ENCODE measurements at regions not wholly inside any gene's neighbourhood (a gene's known extent, or its start where the extent isn't known, plus 50 kb on each side); places are given as distances from the start of the nearest gene placed in this dataset.
"Not testable (repeated sequence)": the region's sequence is repeated elsewhere in the genome, so short reads cannot be mapped to it uniquely, and the experiment has no call there.

- no peaks in the 10 kb centered on the region for H3K9me3 ChIP-seq (ENCODE audit: low read length)
- H3K4me3 ChIP-seq (ENCODE audit: low read depth, low read length, poor library complexity, severe bottlenecking), result no peak overlapping the region
- no peaks in the 10 kb centered on the region for H3K79me2 ChIP-seq (ENCODE audit: insufficient read depth, low read depth, low read length)
- H2AFZ ChIP-seq (ENCODE audit: low read length), result no peak overlapping the region
- DNase-seq (ENCODE audit: low spot score), result no peak
- no peak overlapping the region for H3K27ac ChIP-seq (ENCODE audit: low read depth, low read length, poor library complexity, severe bottlenecking)
- CTCF ChIA-PET (ENCODE audit: unreplicated experiment), result no interaction called here
- H3K36me3 ChIP-seq (ENCODE audit: insufficient read depth, low read length), result no peaks in the 10 kb centered on the region
- no peaks in the 10 kb centered on the region for H3K4me1 ChIP-seq (ENCODE audit: insufficient read depth, low read length, poor library complexity, severe bottlenecking)
- H4K20me1 ChIP-seq (ENCODE audit: insufficient read depth, low read length), result no peaks in the 10 kb centered on the region
- H3K4me2 ChIP-seq (ENCODE audit: low read length), result no peak overlapping the region
- BruUV-seq (replicated peaks), result no TSS peak
- intact Hi-C loops (cut with micrococcal nuclease; ENCODE audit: unreplicated experiment), result no loop called here
- POLR2A ChIA-PET, result interaction anchor here (0.7 kb wide), 1 partner anchor 753 kb away, joined by 3 read pairs; no protein-coding TSS in a partner anchor
- no peak for TF ChIP-seq EZH2phosphoT487 (IDR thresholded peaks at IDR 0.05; ENCODE audit: borderline replicate concordance, low read depth, low read length)
- TF ChIP-seq, protein P1, sequence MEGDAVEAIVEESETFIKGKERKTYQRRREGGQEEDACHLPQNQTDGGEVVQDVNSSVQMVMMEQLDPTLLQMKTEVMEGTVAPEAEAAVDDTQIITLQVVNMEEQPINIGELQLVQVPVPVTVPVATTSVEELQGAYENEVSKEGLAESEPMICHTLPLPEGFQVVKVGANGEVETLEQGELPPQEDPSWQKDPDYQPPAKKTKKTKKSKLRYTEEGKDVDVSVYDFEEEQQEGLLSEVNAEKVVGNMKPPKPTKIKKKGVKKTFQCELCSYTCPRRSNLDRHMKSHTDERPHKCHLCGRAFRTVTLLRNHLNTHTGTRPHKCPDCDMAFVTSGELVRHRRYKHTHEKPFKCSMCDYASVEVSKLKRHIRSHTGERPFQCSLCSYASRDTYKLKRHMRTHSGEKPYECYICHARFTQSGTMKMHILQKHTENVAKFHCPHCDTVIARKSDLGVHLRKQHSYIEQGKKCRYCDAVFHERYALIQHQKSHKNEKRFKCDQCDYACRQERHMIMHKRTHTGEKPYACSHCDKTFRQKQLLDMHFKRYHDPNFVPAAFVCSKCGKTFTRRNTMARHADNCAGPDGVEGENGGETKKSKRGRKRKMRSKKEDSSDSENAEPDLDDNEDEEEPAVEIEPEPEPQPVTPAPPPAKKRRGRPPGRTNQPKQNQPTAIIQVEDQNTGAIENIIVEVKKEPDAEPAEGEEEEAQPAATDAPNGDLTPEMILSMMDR (conservative IDR thresholded peaks at IDR 0.05; ENCODE audit: low read length), result no peak
- H3K9me2 ChIP-seq (ENCODE audit: insufficient read depth, low read length), result no peaks in the 10 kb centered on the region
These were observed 84.6 kb upstream of the CASZ1 start for GRCh38 chr1:10881046-10881445.

DNA sequence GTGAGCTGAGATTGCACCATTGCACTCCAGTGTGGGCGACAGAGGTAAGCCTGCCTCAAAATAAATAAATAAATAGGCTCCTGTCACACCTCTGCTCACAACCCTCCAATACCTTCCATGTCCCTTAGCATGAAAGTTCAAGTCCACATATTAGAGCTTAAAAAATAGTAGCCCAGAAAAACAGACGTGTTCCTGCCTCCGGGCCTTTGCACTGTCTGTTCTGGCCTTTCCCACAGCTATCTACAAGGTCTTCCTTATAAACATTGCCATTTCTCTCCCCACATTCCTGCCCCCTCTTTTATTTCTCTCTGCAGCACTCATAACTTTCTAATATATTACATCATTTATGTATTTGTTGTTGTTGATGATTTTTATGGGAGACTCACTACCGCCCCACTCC, 85.6 kb upstream of the CASZ1 start:
- Histone ChIP-seq H3K4me2 (ENCODE audit: low read length) (no peak overlapping the region), H4K20me1 (ENCODE audit: insufficient read depth, low read length) (no peaks in the 10 kb centered on the region), H3K9me2 (ENCODE audit: insufficient read depth, low read length) (no peaks in the 10 kb centered on the region), H3K4me1 (ENCODE audit: insufficient read depth, low read length, poor library complexity, severe bottlenecking) (no peaks in the 10 kb centered on the region), H3K79me2 (ENCODE audit: insufficient read depth, low read depth, low read length) (no peaks in the 10 kb centered on the region), H3K36me3 (ENCODE audit: insufficient read depth, low read length) (no peaks in the 10 kb centered on the region), H3K27ac (ENCODE audit: low read depth, low read length, poor library complexity, severe bottlenecking) (no peak overlapping the region), H3K9me3 (ENCODE audit: low read length) (no peaks in the 10 kb centered on the region), H3K4me3 (ENCODE audit: low read depth, low read length, poor library complexity, severe bottlenecking) (no peak overlapping the region), H2AFZ (ENCODE audit: low read length) (no peak overlapping the region)
- ChIA-PET POLR2A (interaction anchor here (0.6 kb wide), 1 partner anchor 501 kb away, joined by 5 read pairs; no protein-coding TSS in a partner anchor), CTCF (ENCODE audit: unreplicated experiment) (no interaction called here)
- no peak for DNase-seq (ENCODE audit: low spot score)
- no TSS peak for BruUV-seq (replicated peaks)
- intact Hi-C loops (cut with micrococcal nuclease; ENCODE audit: unreplicated experiment), result no loop called here
- TF ChIP-seq, protein P1 (conservative IDR thresholded peaks at IDR 0.05; ENCODE audit: low read length), result no peak
- no peak for TF ChIP-seq EZH2phosphoT487 (IDR thresholded peaks at IDR 0.05; ENCODE audit: borderline replicate concordance, low read depth, low read length)

DNA sequence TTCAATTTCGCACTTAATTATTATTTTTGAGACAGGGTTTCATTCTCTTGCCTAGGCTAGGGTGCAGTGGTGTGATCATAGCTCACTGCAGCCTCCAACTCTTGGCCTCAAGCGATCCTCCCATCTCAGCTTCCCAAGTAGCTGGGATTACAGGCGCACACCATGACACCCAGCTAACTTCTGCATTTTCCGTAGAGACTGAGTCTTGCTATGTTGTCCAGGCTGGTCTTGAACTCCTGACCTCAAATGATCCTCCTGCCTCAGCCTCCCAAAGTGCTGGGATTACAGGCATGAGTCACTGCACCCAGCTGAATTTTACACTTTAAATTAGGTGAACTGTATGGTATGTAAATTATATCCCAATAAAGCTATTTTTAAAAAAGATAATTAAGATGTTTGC, 90.6 kb upstream of the CASZ1 start:
- H3K36me3 ChIP-seq (ENCODE audit: insufficient read depth, low read length); BruUV-seq (replicated peaks); H3K4me2 ChIP-seq (ENCODE audit: low read length); H3K27ac ChIP-seq (ENCODE audit: low read depth, low read length, poor library complexity, severe bottlenecking); CTCF ChIA-PET (ENCODE audit: unreplicated experiment); H3K9me3 ChIP-seq (ENCODE audit: low read length); H3K4me1 ChIP-seq (ENCODE audit: insufficient read depth, low read length, poor library complexity, severe bottlenecking); H3K9me2 ChIP-seq (ENCODE audit: insufficient read depth, low read length); DNase-seq (ENCODE audit: low spot score); H3K79me2 ChIP-seq (ENCODE audit: insufficient read depth, low read depth, low read length); H3K4me3 ChIP-seq (ENCODE audit: low read depth, low read length, poor library complexity, severe bottlenecking); H4K20me1 ChIP-seq (ENCODE audit: insufficient read depth, low read length); intact Hi-C loops (cut with micrococcal nuclease; ENCODE audit: unreplicated experiment); H2AFZ ChIP-seq (ENCODE audit: low read length): not testable (repeated sequence)
- POLR2A ChIA-PET, result interaction anchor here (0.9 kb wide), 1 partner anchor 61 kb away, joined by 3 read pairs; no protein-coding TSS in a partner anchor

Data from OCI-LY7 (cell line).